GM23338 (cell line): ENCODE measurements at regions not wholly inside any gene's neighbourhood (a gene's known extent, or its start where the extent isn't known, plus 50 kb on each side); places are given as distances from the start of the nearest gene placed in this dataset.

ENCODE experiments used
- CREB1 ChIP-seq: fragments of 250-450 bp; sonication (Bioruptor Pico); IDR thresholded peaks from 2 replicates; pipeline ENCODE4 v1.5.0; 2020; ENCODE audit warnings: low read depth, mild to moderate bottlenecking, moderate library complexity
- CTCF ChIP-seq, 2 experiments: fragments of 200-600 bp in 1 of 2; sonication (generic) in 1 of 2; conservative IDR thresholded peaks; 2 replicates each; pipeline versions ENCODE4 v1.5.1 to v1.6.1; 2016 to 2017; ENCODE audit warnings: antibody characterized with exemption in 2 of 2, low read depth in 2 of 2, mild to moderate bottlenecking in 2 of 2, moderate library complexity in 1 of 2
- ETS1 ChIP-seq: IDR thresholded peaks from 2 replicates; pipeline ENCODE4 v1.6.1; 2016; ENCODE audit warnings: antibody characterized with exemption
- EZH2 ChIP-seq: fragments of 200-600 bp; sonication (generic); IDR thresholded peaks from one replicate; pipeline ENCODE4 v1.8.0; 2017; ENCODE audit warnings: antibody characterized with exemption, mild to moderate bottlenecking, low read depth; ENCODE audit not compliant: unreplicated experiment
- EZH2phosphoT487 ChIP-seq: fragments of 200-600 bp; sonication (generic); IDR thresholded peaks from one replicate; pipeline ENCODE4 v1.8.1; 2018; ENCODE audit warnings: antibody characterized with exemption; ENCODE audit not compliant: unreplicated experiment
- JUNB ChIP-seq: IDR thresholded peaks from one replicate; pipeline ENCODE4 v1.6.1; 2016; ENCODE audit warnings: antibody characterized with exemption; ENCODE audit not compliant: unreplicated experiment
- POLR2AphosphoS5 ChIP-seq: IDR thresholded peaks from 2 replicates; pipeline ENCODE4 v1.6.1; 2016; ENCODE audit warnings: antibody characterized with exemption, low read depth
- REST ChIP-seq: IDR thresholded peaks from one replicate; pipeline ENCODE4 v1.6.1; 2018; ENCODE audit warnings: antibody characterized with exemption; ENCODE audit not compliant: unreplicated experiment

- TF ChIP-seq CTCF (conservative IDR thresholded peaks at IDR 0.05; ENCODE audit: low read depth in 2 of 2) (no peak), POLR2AphosphoS5 (no peak), REST (no peak), EZH2phosphoT487 (no peak), ETS1 (no peak), EZH2 (no peak), JUNB (no peak), CREB1 (CRISPR knock-in tag) (no peak)
Measured at GRCh38 chr6:187210-187861, 105.0 kb upstream of the DUSP22 start.
